H9 (cell line): ENCODE measurements at regions not wholly inside any gene's neighbourhood (a gene's known extent, or its start where the extent isn't known, plus 50 kb on each side); places are given as distances from the start of the nearest gene placed in this dataset.

ENCODE experiments used
- DNase-seq: peaks from one replicate; pipeline ENCODE4 v3.0.0-alpha.2; 2017
- H2AFZ ChIP-seq: one replicate; pipeline ENCODE4 v1.6.1; 2013; ENCODE audit warnings: mild to moderate bottlenecking, low read length, control low read depth, moderate library complexity
- H2AK5ac ChIP-seq: 2 replicates; pipeline ENCODE4 v1.6.1; 2013; ENCODE audit warnings: low read length, control low read depth, mixed read lengths; ENCODE audit not compliant: insufficient read length
- H2BK120ac ChIP-seq: one replicate; pipeline ENCODE4 v1.6.1; 2013; ENCODE audit warnings: low read depth, mild to moderate bottlenecking, low read length, control low read depth, inconsistent platforms; ENCODE audit not compliant: poor library complexity, severe bottlenecking
- H2BK12ac ChIP-seq: 2 replicates; pipeline ENCODE4 v1.6.1; 2013; ENCODE audit warnings: low read length, control low read depth, mixed read lengths, low read depth; ENCODE audit not compliant: insufficient read length
- H2BK15ac ChIP-seq: 2 replicates; pipeline ENCODE4 v1.6.1; 2013; ENCODE audit warnings: low read depth, low read length, control low read depth
- H2BK20ac ChIP-seq: one replicate; pipeline ENCODE4 v1.6.1; 2013; ENCODE audit warnings: low read depth, mild to moderate bottlenecking, low read length, control low read depth, inconsistent platforms; ENCODE audit not compliant: poor library complexity, severe bottlenecking
- H2BK5ac ChIP-seq: 2 replicates; pipeline ENCODE4 v1.6.1; 2013; ENCODE audit warnings: low read length, control low read depth, mixed read lengths; ENCODE audit not compliant: insufficient read length
- H3K14ac ChIP-seq: 2 replicates; pipeline ENCODE4 v1.6.1; 2013; ENCODE audit warnings: low read length, control low read depth; ENCODE audit not compliant: insufficient read depth
- H3K18ac ChIP-seq: 2 replicates; pipeline ENCODE4 v1.6.1; 2013; ENCODE audit warnings: low read depth, mild to moderate bottlenecking, mixed read lengths, low read length, control low read depth; ENCODE audit not compliant: insufficient read length
- H3K23ac ChIP-seq: 2 replicates; pipeline ENCODE4 v1.6.1; 2013; ENCODE audit warnings: low read length, control low read depth, mixed read lengths, low read depth; ENCODE audit not compliant: insufficient read length
- H3K23me2 ChIP-seq: 2 replicates; pipeline ENCODE4 v1.6.1; 2013; ENCODE audit warnings: low read depth, mild to moderate bottlenecking, mixed read lengths, low read length, control low read depth; ENCODE audit not compliant: insufficient read length, poor library complexity, severe bottlenecking
- H3K27ac ChIP-seq: 2 replicates; pipeline ENCODE4 v1.5.1; 2013; ENCODE audit warnings: low read length, control low read depth, mixed read lengths, low read depth; ENCODE audit not compliant: insufficient read length
- H3K27me3 ChIP-seq: 2 replicates; pipeline ENCODE4 v1.6.1; 2013; ENCODE audit warnings: low read length, control low read depth, inconsistent platforms; ENCODE audit not compliant: insufficient read depth
- H3K4ac ChIP-seq: 2 replicates; pipeline ENCODE4 v1.6.1; 2013; ENCODE audit warnings: low read depth, mild to moderate bottlenecking, control low read depth, inconsistent platforms, low read length, moderate library complexity
- H3K4me1 ChIP-seq: 2 replicates; pipeline ENCODE4 v1.6.1; 2013; ENCODE audit warnings: low read length, control low read depth, inconsistent platforms; ENCODE audit not compliant: insufficient read depth
- H3K4me2 ChIP-seq: 2 replicates; pipeline ENCODE4 v1.6.1; 2013; ENCODE audit warnings: low read length, control low read depth, mixed read lengths; ENCODE audit not compliant: insufficient read length, insufficient read depth
- H3K56ac ChIP-seq: 2 replicates; pipeline ENCODE4 v1.6.1; 2013; ENCODE audit warnings: low read depth, mild to moderate bottlenecking, mixed read lengths, low read length, control low read depth; ENCODE audit not compliant: insufficient read length
- H3K79me1 ChIP-seq: 2 replicates; pipeline ENCODE4 v1.6.1; 2013; ENCODE audit warnings: low read depth, mild to moderate bottlenecking, moderate library complexity, low read length, control low read depth, inconsistent platforms; ENCODE audit not compliant: insufficient read depth, poor library complexity, severe bottlenecking
- H3K79me2 ChIP-seq: 2 replicates; pipeline ENCODE4 v1.6.1; 2013; ENCODE audit warnings: low read length, control low read depth, inconsistent platforms; ENCODE audit not compliant: insufficient read depth
- H3K9ac ChIP-seq: 2 replicates; pipeline ENCODE4 v1.6.1; 2013; ENCODE audit warnings: low read length, control low read depth, mixed read lengths; ENCODE audit not compliant: insufficient read length; ENCODE audit errors: extremely low read depth
- H3K9me3 ChIP-seq: one replicate; pipeline ENCODE4 v1.6.1; 2013; ENCODE audit warnings: low read depth, low read length, inconsistent platforms; ENCODE audit not compliant: control insufficient read depth
- H3T11ph ChIP-seq: one replicate; pipeline ENCODE4 v1.6.1; 2013; ENCODE audit warnings: mild to moderate bottlenecking, low read length, control low read depth, inconsistent platforms
- H4K20me1 ChIP-seq: one replicate; pipeline ENCODE4 v1.6.1; 2013; ENCODE audit not compliant: control insufficient read depth, insufficient read length, insufficient read depth
- H4K5ac ChIP-seq: 2 replicates; pipeline ENCODE4 v1.6.1; 2013; ENCODE audit warnings: low read depth, mild to moderate bottlenecking, mixed read lengths, low read length, control low read depth; ENCODE audit not compliant: insufficient read length
- H4K8ac ChIP-seq: replicated peaks from 2 replicates; pipeline ENCODE4 v1.6.1; 2013; ENCODE audit warnings: low read length, control low read depth, mixed read lengths, low read depth; ENCODE audit not compliant: insufficient read length
- H4K91ac ChIP-seq: 2 replicates; pipeline ENCODE4 v1.6.1; 2013; ENCODE audit warnings: low read depth, mild to moderate bottlenecking, moderate library complexity, mixed read lengths, low read length, control low read depth; ENCODE audit not compliant: insufficient read length
- H3K27ac Mint-ChIP-seq, 3 experiments: 2 replicates in 2 of 3; 3 replicates in 1 of 3; pipeline ENCODE4 v1.8.0; 2020 to 2021; ENCODE audit warnings: mixed read lengths in 3 of 3, mild to moderate bottlenecking in 1 of 3, moderate library complexity in 1 of 3
- H3K27me3 Mint-ChIP-seq: 2 replicates; pipeline ENCODE4 v1.8.0; 2021; ENCODE audit warnings: low read depth, mild to moderate bottlenecking, moderate library complexity, mixed read lengths
- H3K36me3 Mint-ChIP-seq, 3 experiments: 2 replicates in 2 of 3; 3 replicates in 1 of 3; pipeline ENCODE4 v1.8.0; 2020 to 2021; ENCODE audit warnings: low read depth in 3 of 3, mixed read lengths in 3 of 3; ENCODE audit not compliant: insufficient read depth in 1 of 3
- H3K4me1 Mint-ChIP-seq, 2 experiments: 2 replicates each; pipeline ENCODE4 v1.8.0; 2020; ENCODE audit warnings: mixed read lengths in 2 of 2
- H3K4me3 Mint-ChIP-seq, 2 experiments: 2 replicates in 1 of 2; 3 replicates in 1 of 2; pipeline ENCODE4 v1.8.0; 2020 to 2021; ENCODE audit warnings: mild to moderate bottlenecking in 2 of 2, mixed read lengths in 2 of 2, moderate library complexity in 1 of 2
- H3K9me3 Mint-ChIP-seq, 2 experiments: 2 replicates in 1 of 2; 3 replicates in 1 of 2; pipeline ENCODE4 v1.8.0; 2020; ENCODE audit warnings: mild to moderate bottlenecking in 2 of 2, mixed read lengths in 2 of 2, moderate library complexity in 1 of 2
- CTCF ChIP-seq: fragments of 200-600 bp; sonication (generic); conservative IDR thresholded peaks from 3 replicates; pipeline ENCODE4 v1.8.0; 2021; ENCODE audit warnings: antibody characterized with exemption, mild to moderate bottlenecking
- WGBS: extraction: QIAGEN DNeasy Blood & Tissue Kit; methylation state at CpG from one replicate; pipeline ENCODE4 v1.1.7; 2013; ENCODE audit warnings: missing lambda C conversion rate, low lambda C conversion rate, mixed read lengths; ENCODE audit not compliant: insufficient read length; ENCODE audit errors: extremely low coverage; 5-methylcytosine and 5-hydroxymethylcytosine counted together

GRCh38 chr3:59366218-59366617 is 316.4 kb upstream of the CFAP20DC start:
- Mint-ChIP-seq H3K4me1 (peaks cover 9 to 11% of the 10 kb centered on the region in 2 experiments), H3K27me3 (0 out of 2 replicates have a peak, but pooled peaks cover 2% of the 10 kb centered on the region)

More at GRCh38 chr3:59366218-59366617, 316.4 kb upstream of the CFAP20DC start:
- Mint-ChIP-seq H3K9me3 (peaks cover 2 to 8% of the 10 kb centered on the region in 2 experiments; a peak in 1 of 5 replicates), H3K27ac (no peak overlapping the region), H3K36me3 (peaks cover 0 to 8% (median 0%) of the 10 kb centered on the region in 3 experiments; a peak in 1 of 7 replicates), H3K4me3 (no peak overlapping the region)
- H3K9me3 ChIP-seq = no peaks in the 10 kb centered on the region
- no peak overlapping the region for H2BK20ac ChIP-seq
- no peak overlapping the region for H3K14ac ChIP-seq
- no peaks in the 10 kb centered on the region for H3K23me2 ChIP-seq
- no peak overlapping the region for H2BK5ac ChIP-seq
- no peaks in the 10 kb centered on the region for H3K27me3 ChIP-seq
- no peak overlapping the region for H4K91ac ChIP-seq
- H2BK120ac ChIP-seq = no peak overlapping the region
- peaks cover 3% of the 10 kb centered on the region; the same call in 1 of the 2 replicates for H3K4me1 ChIP-seq
- H3K9ac ChIP-seq = no peak overlapping the region
- no peak overlapping the region for H3K27ac ChIP-seq
- no peak overlapping the region for H3T11ph ChIP-seq
- no peak for TF ChIP-seq CTCF
- no peak overlapping the region for H3K23ac ChIP-seq
- H2AFZ ChIP-seq = no peak overlapping the region
- H3K79me2 ChIP-seq = no peaks in the 10 kb centered on the region
- no peak overlapping the region for H3K4me2 ChIP-seq
- no peak overlapping the region for H2BK12ac ChIP-seq
- no peak overlapping the region for H3K18ac ChIP-seq
- no peak overlapping the region for H4K8ac ChIP-seq
- no peak for DNase-seq
- no peak overlapping the region for H2AK5ac ChIP-seq
- H3K79me1 ChIP-seq = no peaks in the 10 kb centered on the region
- H4K5ac ChIP-seq = no peak overlapping the region
- H4K20me1 ChIP-seq = no peaks in the 10 kb centered on the region
- no peak overlapping the region for H3K4ac ChIP-seq
- no CpG with 5 or more reads among the region's 2 CpGs for WGBS
- no peak overlapping the region for H3K56ac ChIP-seq
- no peak overlapping the region for H2BK15ac ChIP-seq
